ENCODE measurements at regions not wholly inside any gene's neighbourhood (a gene's known extent, or its start where the extent isn't known, plus 50 kb on each side); places are given as distances from the start of the nearest gene placed in this dataset.

- no peak for DNase-seq (ENCODE audit: low read depth)
These were observed 138.8 kb upstream of the NALF2 start for GRCh38 chrX:69365349-69365748.

- DNase-seq (ENCODE audit: low read depth), result no peak
These were observed 141.3 kb upstream of the NALF2 start for GRCh38 chrX:69362856-69363255.

- DNase-seq (ENCODE audit: low read depth), result no peak
These were observed 141.8 kb upstream of the NALF2 start for GRCh38 chrX:69362354-69362753.

GRCh38 chrX:69361311-69361845 is 142.7 kb upstream of the NALF2 start:
- no peak for DNase-seq (ENCODE audit: low read depth)

GRCh38 chrX:69357317-69357716 is 146.8 kb upstream of the NALF2 start:
- no peak for DNase-seq (ENCODE audit: low read depth)

GRCh38 chrX:69324851-69325250 is 159.6 kb upstream of the PJA1 start:
- no peak for DNase-seq (ENCODE audit: low read depth)

GRCh38 chrX:69323786-69324720 is 158.8 kb upstream of the PJA1 start:
- no peak for DNase-seq (ENCODE audit: low read depth)

- no peak for DNase-seq (ENCODE audit: low read depth)
These were observed 156.5 kb upstream of the PJA1 start for GRCh38 chrX:69321789-69322188.

GRCh38 chrX:69321006-69321655 is 155.9 kb upstream of the PJA1 start:
- DNase-seq (ENCODE audit: low read depth), result no peak

GRCh38 chrX:69320116-69320515 is 154.9 kb upstream of the PJA1 start:
- no peak for DNase-seq (ENCODE audit: low read depth)

- no peak for DNase-seq (ENCODE audit: low read depth)
These were observed 154.1 kb upstream of the PJA1 start for GRCh38 chrX:69319376-69319775.

- DNase-seq (ENCODE audit: low read depth), result no peak
These were observed 153.5 kb upstream of the PJA1 start for GRCh38 chrX:69318651-69319340.

- DNase-seq (ENCODE audit: low read depth), result no peak
These were observed 152.5 kb upstream of the PJA1 start for GRCh38 chrX:69317721-69318120.

- no peak for DNase-seq (ENCODE audit: low read depth)
These were observed 149.4 kb upstream of the PJA1 start for GRCh38 chrX:69314436-69315348.

GRCh38 chrX:69313617-69314290 is 148.5 kb upstream of the PJA1 start:
- DNase-seq (ENCODE audit: low read depth), result no peak

GRCh38 chrX:69311936-69312670 is 146.8 kb upstream of the PJA1 start:
- no peak for DNase-seq (ENCODE audit: low read depth)

GRCh38 chrX:69309074-69309792 is 144.0 kb upstream of the PJA1 start:
- DNase-seq (ENCODE audit: low read depth), result no peak

GRCh38 chrX:69307756-69308155 is 142.5 kb upstream of the PJA1 start:
- no peak for DNase-seq (ENCODE audit: low read depth)

- DNase-seq (ENCODE audit: low read depth), result no peak
These were observed 141.8 kb upstream of the PJA1 start for GRCh38 chrX:69307029-69307428.

GRCh38 chrX:69306063-69306404 is 140.8 kb upstream of the PJA1 start:
- DNase-seq (ENCODE audit: low read depth), result no peak
